ENCODE measurements at regions not wholly inside any gene's neighbourhood (a gene's known extent, or its start where the extent isn't known, plus 50 kb on each side); places are given as distances from the start of the nearest gene placed in this dataset.

DNA sequence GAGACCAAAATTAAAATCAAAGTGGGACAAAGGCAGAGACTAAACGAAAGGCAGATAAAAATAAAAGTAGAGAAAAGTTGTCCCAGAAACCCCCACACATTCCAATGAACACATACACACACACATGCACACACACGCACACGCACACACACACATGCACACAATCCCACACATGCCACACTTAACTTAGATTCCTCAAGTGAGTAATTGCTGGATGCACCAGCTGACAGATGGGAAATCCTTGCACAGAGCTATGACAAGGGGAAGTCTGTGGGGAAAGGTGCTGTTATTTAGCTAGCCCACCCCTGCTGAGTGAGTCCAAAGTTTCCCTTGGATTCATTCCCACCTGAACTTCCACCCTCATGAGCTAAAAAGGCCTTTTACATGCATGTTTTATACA, 233.9 kb downstream of the RAB28 start:
- no peak for TF ChIP-seq POLR2A (IDR thresholded peaks at IDR 0.05)
- TF ChIP-seq, protein P1, sequence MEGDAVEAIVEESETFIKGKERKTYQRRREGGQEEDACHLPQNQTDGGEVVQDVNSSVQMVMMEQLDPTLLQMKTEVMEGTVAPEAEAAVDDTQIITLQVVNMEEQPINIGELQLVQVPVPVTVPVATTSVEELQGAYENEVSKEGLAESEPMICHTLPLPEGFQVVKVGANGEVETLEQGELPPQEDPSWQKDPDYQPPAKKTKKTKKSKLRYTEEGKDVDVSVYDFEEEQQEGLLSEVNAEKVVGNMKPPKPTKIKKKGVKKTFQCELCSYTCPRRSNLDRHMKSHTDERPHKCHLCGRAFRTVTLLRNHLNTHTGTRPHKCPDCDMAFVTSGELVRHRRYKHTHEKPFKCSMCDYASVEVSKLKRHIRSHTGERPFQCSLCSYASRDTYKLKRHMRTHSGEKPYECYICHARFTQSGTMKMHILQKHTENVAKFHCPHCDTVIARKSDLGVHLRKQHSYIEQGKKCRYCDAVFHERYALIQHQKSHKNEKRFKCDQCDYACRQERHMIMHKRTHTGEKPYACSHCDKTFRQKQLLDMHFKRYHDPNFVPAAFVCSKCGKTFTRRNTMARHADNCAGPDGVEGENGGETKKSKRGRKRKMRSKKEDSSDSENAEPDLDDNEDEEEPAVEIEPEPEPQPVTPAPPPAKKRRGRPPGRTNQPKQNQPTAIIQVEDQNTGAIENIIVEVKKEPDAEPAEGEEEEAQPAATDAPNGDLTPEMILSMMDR (IDR thresholded peaks at IDR 0.05): no peak

Data from heart left ventricle (tissue), 13 donors.